ENCODE measurements at regions not wholly inside any gene's neighbourhood (a gene's known extent, or its start where the extent isn't known, plus 50 kb on each side); places are given as distances from the start of the nearest gene placed in this dataset.

DNA sequence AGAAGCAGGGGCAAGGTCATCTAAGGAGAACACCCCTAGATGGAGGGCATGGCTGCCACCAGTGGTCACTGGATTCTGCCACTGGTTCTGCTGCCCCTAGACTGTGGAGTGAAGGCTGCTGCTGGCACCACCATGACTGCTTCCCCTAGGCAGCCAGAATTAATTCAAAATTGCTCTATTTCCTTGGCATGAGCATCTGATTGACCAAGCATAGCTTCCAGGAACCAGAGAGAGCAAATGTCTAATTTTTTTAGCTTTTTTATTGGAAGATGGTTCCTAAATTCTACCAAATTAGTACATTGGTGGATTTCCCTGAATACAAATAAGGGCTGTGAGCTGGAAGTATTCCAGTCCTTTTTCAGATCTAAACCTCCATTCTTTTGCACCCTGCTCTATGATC is 270.2 kb upstream of the GBE1 start:
- no peak for DNase-seq
- Histone ChIP-seq H3K4me3 (ENCODE audit: low read length) (no peak overlapping the region), H3K9me3 (ENCODE audit: low read length) (no peaks in the 10 kb centered on the region), H3K79me2 (ENCODE audit: low read length) (no peaks in the 10 kb centered on the region), H3F3A (ENCODE audit: low read length, unreplicated experiment) (no peaks in the 10 kb centered on the region), H3K9me2 (replicated peaks; ENCODE audit: low read length) (no peaks in the 10 kb centered on the region), H3K36me3 (ENCODE audit: low read depth, low read length) (no peaks in the 10 kb centered on the region), H3K27me3 (ENCODE audit: low read length) (no peaks in the 10 kb centered on the region), H4K20me1 (ENCODE audit: low read length) (no peaks in the 10 kb centered on the region), H3K9ac (ENCODE audit: low read length) (no peak overlapping the region), H2AFZ (ENCODE audit: low read length) (no peak overlapping the region), H3K4me2 (ENCODE audit: low read length) (no peak overlapping the region), H3K4me1 (ENCODE audit: insufficient read depth, low read length) (no peaks in the 10 kb centered on the region), H3K27ac (ENCODE audit: low read length) (no peak overlapping the region)
- POLR2A ChIA-PET (ENCODE audit: unreplicated experiment) = no interaction called here
- intact Hi-C loops (cut with micrococcal nuclease) = no loop called here
- no TSS peak for BruUV-seq (replicated peaks)
- TF ChIP-seq, protein P1, sequence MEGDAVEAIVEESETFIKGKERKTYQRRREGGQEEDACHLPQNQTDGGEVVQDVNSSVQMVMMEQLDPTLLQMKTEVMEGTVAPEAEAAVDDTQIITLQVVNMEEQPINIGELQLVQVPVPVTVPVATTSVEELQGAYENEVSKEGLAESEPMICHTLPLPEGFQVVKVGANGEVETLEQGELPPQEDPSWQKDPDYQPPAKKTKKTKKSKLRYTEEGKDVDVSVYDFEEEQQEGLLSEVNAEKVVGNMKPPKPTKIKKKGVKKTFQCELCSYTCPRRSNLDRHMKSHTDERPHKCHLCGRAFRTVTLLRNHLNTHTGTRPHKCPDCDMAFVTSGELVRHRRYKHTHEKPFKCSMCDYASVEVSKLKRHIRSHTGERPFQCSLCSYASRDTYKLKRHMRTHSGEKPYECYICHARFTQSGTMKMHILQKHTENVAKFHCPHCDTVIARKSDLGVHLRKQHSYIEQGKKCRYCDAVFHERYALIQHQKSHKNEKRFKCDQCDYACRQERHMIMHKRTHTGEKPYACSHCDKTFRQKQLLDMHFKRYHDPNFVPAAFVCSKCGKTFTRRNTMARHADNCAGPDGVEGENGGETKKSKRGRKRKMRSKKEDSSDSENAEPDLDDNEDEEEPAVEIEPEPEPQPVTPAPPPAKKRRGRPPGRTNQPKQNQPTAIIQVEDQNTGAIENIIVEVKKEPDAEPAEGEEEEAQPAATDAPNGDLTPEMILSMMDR (conservative IDR thresholded peaks at IDR 0.05; ENCODE audit: low read depth, low read length) = no peak
- TF ChIP-seq EZH2 (IDR thresholded peaks at IDR 0.05; ENCODE audit: low read length, unreplicated experiment) (no peak), EZH2phosphoT487 (IDR thresholded peaks at IDR 0.05; ENCODE audit: borderline replicate concordance, low read length) (no peak)
- no peak for ATAC-seq
- CTCF ChIA-PET = no interaction called here

DNA sequence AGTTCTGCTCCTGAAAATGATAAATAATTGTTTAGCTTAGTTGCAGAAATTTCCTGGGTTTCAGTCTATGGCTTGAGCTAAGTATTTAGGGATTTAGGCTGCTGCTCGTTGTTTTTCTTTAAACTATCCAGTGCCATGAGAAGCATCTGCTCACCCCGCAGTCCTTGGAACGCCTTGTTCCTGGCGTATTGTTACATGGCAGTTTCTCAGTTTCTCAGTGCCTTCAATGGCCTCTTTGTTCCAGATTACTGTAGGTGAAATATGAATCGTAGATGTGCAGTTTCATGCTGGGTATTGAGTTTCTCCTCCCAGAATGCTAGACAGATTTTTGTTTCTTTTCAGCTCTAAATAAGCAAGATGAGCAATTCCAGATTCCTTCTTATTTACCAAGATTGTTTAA is 269.5 kb upstream of the GBE1 start:
- Histone ChIP-seq H3K27me3 (ENCODE audit: low read length) (no peaks in the 10 kb centered on the region), H3K27ac (ENCODE audit: low read length) (no peak overlapping the region), H3F3A (ENCODE audit: low read length, unreplicated experiment) (no peaks in the 10 kb centered on the region), H4K20me1 (ENCODE audit: low read length) (no peaks in the 10 kb centered on the region), H3K9ac (ENCODE audit: low read length) (no peak overlapping the region), H2AFZ (ENCODE audit: low read length) (no peak overlapping the region), H3K4me1 (ENCODE audit: insufficient read depth, low read length) (no peaks in the 10 kb centered on the region), H3K9me3 (ENCODE audit: low read length) (no peaks in the 10 kb centered on the region), H3K9me2 (replicated peaks; ENCODE audit: low read length) (no peaks in the 10 kb centered on the region), H3K4me2 (ENCODE audit: low read length) (no peak overlapping the region), H3K4me3 (ENCODE audit: low read length) (no peak overlapping the region), H3K79me2 (ENCODE audit: low read length) (no peaks in the 10 kb centered on the region), H3K36me3 (ENCODE audit: low read depth, low read length) (no peaks in the 10 kb centered on the region)
- ChIA-PET POLR2A (ENCODE audit: unreplicated experiment) (no interaction called here), CTCF (no interaction called here)
- no TSS peak for BruUV-seq (replicated peaks)
- no peak for TF ChIP-seq EZH2 (IDR thresholded peaks at IDR 0.05; ENCODE audit: low read length, unreplicated experiment)
- ATAC-seq (no peak), DNase-seq (no peak)
- intact Hi-C loops (cut with micrococcal nuclease) = no loop called here

DNA sequence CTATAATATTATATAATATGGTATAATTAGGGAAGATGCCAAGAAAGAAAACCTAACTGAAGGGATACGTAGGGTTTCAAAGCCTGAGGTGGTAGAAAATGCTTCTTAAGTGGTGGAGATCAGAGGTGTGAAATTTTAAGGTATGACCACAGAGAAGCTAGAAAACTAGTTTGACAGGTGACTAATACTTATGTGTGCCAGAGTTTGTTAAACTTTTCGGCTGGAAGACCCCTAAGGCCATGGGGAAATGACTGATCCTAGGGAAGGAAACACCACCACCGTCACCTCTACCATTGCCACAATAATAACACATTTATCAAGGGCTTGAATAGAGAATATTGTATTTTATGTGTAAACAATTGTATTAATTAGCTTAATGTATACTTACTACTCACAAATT is 261.4 kb upstream of the GBE1 start:
- H3K27me3 ChIP-seq (ENCODE audit: low read length) = no peaks in the 10 kb centered on the region
- no peaks in the 10 kb centered on the region for H3K36me3 ChIP-seq (ENCODE audit: low read depth, low read length)
- intact Hi-C loops (cut with micrococcal nuclease) = no loop called here
- ChIA-PET POLR2A (ENCODE audit: unreplicated experiment) (no interaction called here), CTCF (interaction anchor here (0.5 kb wide), 1 partner anchor 27 kb away, joined by 8 read pairs; no protein-coding TSS in a partner anchor)
- no peak overlapping the region for H2AFZ ChIP-seq (ENCODE audit: low read length)
- no peaks in the 10 kb centered on the region for H3K9me3 ChIP-seq (ENCODE audit: low read length)
- no peak overlapping the region for H3K4me3 ChIP-seq (ENCODE audit: low read length)
- no peaks in the 10 kb centered on the region for H3K79me2 ChIP-seq (ENCODE audit: low read length)
- no peaks in the 10 kb centered on the region for H3K9me2 ChIP-seq (replicated peaks; ENCODE audit: low read length)
- ATAC-seq (no peak), DNase-seq (peak; percentile 20)
- H3F3A ChIP-seq (ENCODE audit: low read length, unreplicated experiment) = no peaks in the 10 kb centered on the region
- peaks cover 31% of the 10 kb centered on the region for H3K4me1 ChIP-seq (ENCODE audit: insufficient read depth, low read length)
- H3K4me2 ChIP-seq (ENCODE audit: low read length) = no peak overlapping the region
- BruUV-seq (replicated peaks) = no TSS peak
- no peaks in the 10 kb centered on the region for H4K20me1 ChIP-seq (ENCODE audit: low read length)
- H3K27ac ChIP-seq (ENCODE audit: low read length) = no peak overlapping the region
- no peak overlapping the region for H3K9ac ChIP-seq (ENCODE audit: low read length)
- TF ChIP-seq EZH2phosphoT487 (IDR thresholded peaks at IDR 0.05; ENCODE audit: borderline replicate concordance, low read length) (no peak), EZH2 (IDR thresholded peaks at IDR 0.05; ENCODE audit: low read length, unreplicated experiment) (no peak)
- TF ChIP-seq, protein P1 (conservative IDR thresholded peaks at IDR 0.05; ENCODE audit: low read depth, low read length) = no peak

Data from PC-3 (cell line).